RWPE1 (cell line): ENCODE measurements at regions not wholly inside any gene's neighbourhood (a gene's known extent, or its start where the extent isn't known, plus 50 kb on each side); places are given as distances from the start of the nearest gene placed in this dataset.

Experiments
- CTCF ChIA-PET: fragments of 350-600 bp; sonication (Branson Sonifier 250); formaldehyde crosslinking; extraction: SDS; loops from one replicate; lab custom pipeline; 2021; lab: Yijun Ruan, JAX
- POLR2A ChIA-PET: fragments of 400-600 bp; formaldehyde crosslinking; extraction: SDS; loops from one replicate; lab custom pipeline; 2020; ENCODE audit warnings: antibody characterized with exemption; ENCODE audit not compliant: low non-redundant PET; lab: Yijun Ruan, JAX
- DNase-seq: peaks from one replicate; pipeline ENCODE4 v3.0.0; 2012; ENCODE audit warnings: low spot score
- H3K27ac ChIP-seq: fragments of 450-650 bp; 2 replicates; pipeline ENCODE4 v1.5.1; 2017
- CTCF ChIP-seq: fragments of 450-650 bp; conservative IDR thresholded peaks from 2 replicates; pipeline ENCODE4 v1.5.1; 2017; ENCODE audit warnings: low read depth, mild to moderate bottlenecking

DNA sequence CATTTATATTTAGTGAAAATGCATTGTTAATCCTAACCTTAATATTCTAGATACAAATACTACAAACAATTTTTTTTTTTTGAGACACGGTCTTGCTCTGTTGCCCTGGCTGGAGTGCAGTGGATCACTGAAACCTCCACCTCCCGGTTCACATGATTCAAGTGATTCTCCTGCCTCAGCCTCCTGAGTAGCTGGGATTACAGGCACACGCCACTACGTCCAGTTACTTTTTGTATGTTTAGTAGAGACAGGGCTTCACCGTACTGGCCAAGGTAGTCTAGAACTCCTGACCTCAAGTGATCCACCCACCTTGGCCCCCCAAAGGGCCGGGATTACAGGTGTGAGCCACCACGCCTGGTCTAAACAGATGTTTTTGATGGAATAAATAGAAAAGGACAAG, 361.5 kb upstream of the NECTIN3 start:
- ChIA-PET POLR2A (no interaction called here), CTCF (interaction anchor here (0.7 kb wide), 1 partner anchor 388 kb away, joined by 4 read pairs; no protein-coding TSS in a partner anchor)
- DNase-seq = no peak
- no peak for TF ChIP-seq CTCF
- H3K27ac ChIP-seq = no peak overlapping the region

DNA sequence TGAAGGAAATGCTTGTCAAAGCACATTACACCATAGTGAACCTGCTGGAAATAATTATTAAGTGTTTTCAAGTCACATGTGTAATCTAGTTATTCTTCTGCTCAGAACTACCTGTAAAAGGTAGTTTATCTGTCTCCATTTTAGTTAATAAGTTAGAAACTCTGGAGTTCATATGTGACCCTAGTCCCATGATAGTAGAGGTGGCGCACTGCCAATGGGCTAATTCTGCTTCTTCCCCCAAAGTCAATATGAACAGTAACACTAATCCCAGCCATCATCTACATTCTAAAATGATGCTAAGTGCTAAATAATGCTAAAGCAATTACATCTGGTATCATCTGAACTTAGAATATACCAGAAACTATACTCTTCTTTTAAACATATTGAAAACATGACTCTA, 361.0 kb upstream of the NECTIN3 start:
- TF ChIP-seq CTCF = no peak
- DNase-seq = no peak
- POLR2A ChIA-PET = no interaction called here
- CTCF ChIA-PET = no interaction called here
- H3K27ac ChIP-seq = no peak overlapping the region

DNA sequence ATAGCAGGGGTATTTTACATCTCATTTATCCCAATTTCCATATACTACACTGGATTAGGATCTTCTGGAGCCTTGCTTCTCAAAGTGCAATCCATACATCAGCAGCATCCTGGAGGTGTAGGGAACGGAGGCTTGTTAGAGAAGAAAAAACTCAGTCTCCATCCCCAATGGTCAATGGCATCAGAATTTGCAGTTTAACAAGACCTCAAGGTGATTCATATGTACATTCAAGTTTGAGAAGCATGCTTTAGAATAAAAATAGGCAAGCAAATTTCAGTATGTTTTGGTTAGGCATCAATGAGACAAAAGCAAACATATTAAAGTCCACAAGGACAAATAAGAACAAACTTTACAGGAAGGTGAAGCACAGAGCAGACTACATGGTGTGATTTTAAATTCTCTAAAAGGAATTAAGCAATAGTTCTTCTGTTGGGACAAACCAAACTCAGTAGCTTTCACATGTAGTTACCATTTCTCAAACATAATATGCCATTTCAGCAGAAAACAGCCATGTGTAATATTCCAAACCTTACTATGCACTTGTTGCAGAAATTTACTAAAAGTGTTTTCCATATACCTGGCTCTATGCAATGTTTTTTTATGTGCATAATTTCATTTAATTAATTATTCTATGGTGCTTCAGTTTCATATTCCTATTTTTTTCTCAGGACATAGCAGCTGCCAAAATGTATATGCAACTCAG, 360.3 kb upstream of the NECTIN3 start:
- POLR2A ChIA-PET = no interaction called here
- no peak overlapping the region for H3K27ac ChIP-seq
- CTCF ChIA-PET = no interaction called here

GRCh38 chr3:110711851-110712516, 359.6 kb upstream of the NECTIN3 start:
- no peak for TF ChIP-seq CTCF
- no peak overlapping the region for H3K27ac ChIP-seq
- CTCF ChIA-PET = no interaction called here
- POLR2A ChIA-PET = no interaction called here
- no peak for DNase-seq

More for the DNA sequence above, 360.3 kb upstream of the NECTIN3 start:
- no peak for TF ChIP-seq CTCF
- no peak for DNase-seq

DNA sequence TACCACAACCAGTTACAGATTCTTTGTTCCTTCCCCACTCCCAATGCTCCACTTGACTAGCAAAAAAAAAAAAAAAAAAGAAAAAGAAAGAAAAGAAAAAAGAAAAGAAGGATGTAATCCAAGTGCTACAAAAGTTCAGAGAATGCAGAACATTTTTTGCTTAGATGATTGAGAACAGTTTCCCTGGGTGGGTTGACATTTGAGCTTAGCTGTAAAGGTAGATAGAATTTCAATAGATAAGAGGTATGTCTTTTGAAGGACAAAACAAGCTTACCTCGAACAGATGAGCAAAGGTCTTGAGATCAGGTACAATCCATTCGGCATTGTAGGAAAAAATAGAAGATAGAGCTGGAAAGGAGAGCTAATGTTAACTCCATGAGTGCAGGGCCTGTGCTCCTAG, 344.6 kb upstream of the NECTIN3 start:
- no peak for TF ChIP-seq CTCF
- no peak overlapping the region for H3K27ac ChIP-seq
- DNase-seq = no peak
- POLR2A ChIA-PET = no interaction called here
- CTCF ChIA-PET = interaction anchor here (0.7 kb wide), 1 partner anchor 250 kb away, joined by 9 read pairs; no protein-coding TSS in a partner anchor

GRCh38 chr3:110731148-110731547, 340.5 kb upstream of the NECTIN3 start:
- TF ChIP-seq CTCF = no peak
- POLR2A ChIA-PET = no interaction called here
- DNase-seq = no peak
- CTCF ChIA-PET = interaction anchor here (0.7 kb wide), 1 partner anchor 598 kb away, joined by 4 read pairs; no protein-coding TSS in a partner anchor
- H3K27ac ChIP-seq = no peak overlapping the region
